ENCODE measurements at regions not wholly inside any gene's neighbourhood (a gene's known extent, or its start where the extent isn't known, plus 50 kb on each side); places are given as distances from the start of the nearest gene placed in this dataset.

DNA sequence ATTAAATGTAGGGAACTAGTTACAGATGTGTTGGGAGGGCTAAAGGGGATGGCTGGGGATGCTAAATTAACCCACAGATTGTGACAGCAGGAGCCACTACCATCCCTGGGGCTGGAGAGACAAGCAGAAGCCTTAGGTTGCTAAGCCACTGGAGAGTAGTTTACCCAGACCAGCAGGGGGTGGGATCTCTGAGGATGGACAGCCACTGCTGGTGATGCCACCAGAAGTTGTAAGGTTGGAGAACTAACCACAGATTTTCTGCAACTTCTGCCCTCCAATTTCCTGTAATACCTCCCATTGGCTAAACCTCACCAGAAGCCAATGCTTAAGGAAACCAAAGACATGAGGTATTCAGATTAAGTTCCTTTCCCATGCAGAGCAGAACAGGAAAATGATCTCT, 139.6 kb upstream of the NOX3 start:
- Mint-ChIP-seq H3K4me1 (ENCODE audit: low read depth) (no peaks in the 10 kb centered on the region), H3K36me3 (ENCODE audit: low read depth) (no peaks in the 10 kb centered on the region), H3K9me3 (no peaks in the 10 kb centered on the region), H3K27me3 (ENCODE audit: low read depth) (no peaks in the 10 kb centered on the region), H3K4me3 (ENCODE audit: low read depth) (no peak overlapping the region), H3K27ac (no peak overlapping the region)
- intact Hi-C loops (cut with micrococcal nuclease): no loop called here
- no peak for DNase-seq (ENCODE audit: low spot score)

DNA sequence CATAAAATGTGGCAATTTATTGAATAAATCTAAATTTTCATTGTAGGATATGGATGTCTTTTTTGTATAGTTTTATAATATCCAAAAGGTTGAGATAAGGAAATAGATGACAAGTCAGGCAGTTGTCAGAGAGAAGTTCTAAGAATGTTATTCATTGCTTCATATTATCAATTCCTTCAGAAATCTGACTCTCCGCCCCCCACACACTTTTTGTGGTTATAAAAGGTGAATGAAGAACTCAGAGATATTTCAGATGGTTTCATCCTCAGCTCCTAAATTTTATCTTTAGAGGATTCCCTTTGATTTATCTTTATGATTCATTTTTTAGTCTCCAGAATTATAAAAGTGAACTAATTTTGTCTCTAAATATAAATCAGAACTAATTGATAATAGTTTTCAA, 136.1 kb upstream of the NOX3 start:
- no peaks in the 10 kb centered on the region for H3K36me3 Mint-ChIP-seq (ENCODE audit: low read depth)
- DNase-seq (ENCODE audit: low spot score): no peak
- H3K4me3 Mint-ChIP-seq (ENCODE audit: low read depth): no peak overlapping the region
- no peaks in the 10 kb centered on the region for H3K27me3 Mint-ChIP-seq (ENCODE audit: low read depth)
- no peaks in the 10 kb centered on the region for H3K4me1 Mint-ChIP-seq (ENCODE audit: low read depth)
- no peak overlapping the region for H3K27ac Mint-ChIP-seq
- no peaks in the 10 kb centered on the region for H3K9me3 Mint-ChIP-seq
- intact Hi-C loops (cut with micrococcal nuclease): no loop called here

DNA sequence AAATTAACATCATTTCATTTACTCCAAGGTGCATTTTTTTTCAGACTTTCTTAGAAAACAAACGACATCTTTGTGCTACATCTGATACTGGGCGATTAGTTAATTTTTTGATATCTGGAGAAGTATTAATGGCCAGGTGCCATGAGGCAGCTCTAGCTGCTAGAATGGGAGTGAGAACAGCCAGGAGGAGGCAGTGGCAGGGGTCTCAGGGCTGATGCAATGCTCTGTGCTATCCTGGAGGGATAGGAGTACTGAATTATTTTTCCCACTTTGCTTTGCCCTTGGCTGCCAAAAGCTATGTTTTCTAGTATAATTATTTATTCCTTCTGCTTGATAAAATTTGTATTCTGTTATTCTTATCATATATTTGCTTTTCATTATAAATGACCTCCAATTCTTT, 133.6 kb upstream of the NOX3 start:
- Mint-ChIP-seq H3K27ac (no peak overlapping the region), H3K4me1 (ENCODE audit: low read depth) (no peaks in the 10 kb centered on the region), H3K27me3 (ENCODE audit: low read depth) (no peaks in the 10 kb centered on the region), H3K9me3 (no peaks in the 10 kb centered on the region), H3K36me3 (ENCODE audit: low read depth) (no peaks in the 10 kb centered on the region), H3K4me3 (ENCODE audit: low read depth) (no peak overlapping the region)
- intact Hi-C loops (cut with micrococcal nuclease): no loop called here
- no peak for DNase-seq (ENCODE audit: low spot score)

DNA sequence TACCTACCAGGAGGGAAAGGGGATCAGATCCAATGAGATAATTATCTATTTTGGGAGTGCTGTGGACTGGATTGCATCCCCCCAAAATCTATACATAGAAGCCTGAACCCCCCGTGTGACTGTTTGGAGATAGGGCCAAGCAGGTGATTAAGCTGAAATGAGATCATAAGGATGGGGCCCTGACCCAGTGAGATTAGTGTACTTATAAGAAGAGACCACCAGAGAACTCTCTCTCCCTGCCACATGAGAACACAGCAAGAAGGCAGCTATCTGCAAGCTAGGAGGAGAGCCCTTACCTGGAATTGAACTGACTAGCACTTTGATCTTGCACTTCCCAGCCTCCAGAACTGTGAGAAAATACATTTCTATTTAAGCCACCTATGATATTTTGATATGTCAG, 132.2 kb upstream of the NOX3 start:
- no peaks in the 10 kb centered on the region for H3K27me3 Mint-ChIP-seq (ENCODE audit: low read depth)
- H3K4me3 Mint-ChIP-seq (ENCODE audit: low read depth): no peak overlapping the region
- no peaks in the 10 kb centered on the region for H3K4me1 Mint-ChIP-seq (ENCODE audit: low read depth)
- no peak for DNase-seq (ENCODE audit: low spot score)
- no peak overlapping the region for H3K27ac Mint-ChIP-seq
- intact Hi-C loops (cut with micrococcal nuclease): no loop called here
- H3K9me3 Mint-ChIP-seq: no peaks in the 10 kb centered on the region
- H3K36me3 Mint-ChIP-seq (ENCODE audit: low read depth): no peaks in the 10 kb centered on the region

DNA sequence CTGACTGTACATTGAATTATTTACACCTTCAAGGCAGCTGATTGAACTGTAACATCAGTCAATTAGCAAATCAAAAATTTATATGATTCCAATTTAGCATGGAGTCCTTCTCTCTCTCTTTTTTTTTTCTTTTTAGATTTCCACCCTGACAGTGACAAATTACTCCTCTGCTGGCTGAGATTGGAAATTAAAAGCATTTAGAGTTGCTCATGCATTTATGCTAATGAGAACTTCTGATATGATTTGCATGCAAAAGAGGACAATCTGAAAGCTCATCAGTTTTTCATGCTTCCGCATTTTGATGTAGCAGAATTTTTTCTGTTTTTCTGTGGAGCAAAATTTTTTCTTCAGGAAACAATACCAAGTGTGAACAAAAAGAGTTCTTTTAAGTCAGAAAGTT, 130.5 kb upstream of the NOX3 start:
- Mint-ChIP-seq H3K36me3 (ENCODE audit: low read depth) (no peaks in the 10 kb centered on the region), H3K27ac (no peak overlapping the region), H3K27me3 (ENCODE audit: low read depth) (no peaks in the 10 kb centered on the region), H3K4me1 (ENCODE audit: low read depth) (no peaks in the 10 kb centered on the region), H3K4me3 (ENCODE audit: low read depth) (no peak overlapping the region), H3K9me3 (no peaks in the 10 kb centered on the region)
- intact Hi-C loops (cut with micrococcal nuclease): no loop called here
- no peak for DNase-seq (ENCODE audit: low spot score)

DNA sequence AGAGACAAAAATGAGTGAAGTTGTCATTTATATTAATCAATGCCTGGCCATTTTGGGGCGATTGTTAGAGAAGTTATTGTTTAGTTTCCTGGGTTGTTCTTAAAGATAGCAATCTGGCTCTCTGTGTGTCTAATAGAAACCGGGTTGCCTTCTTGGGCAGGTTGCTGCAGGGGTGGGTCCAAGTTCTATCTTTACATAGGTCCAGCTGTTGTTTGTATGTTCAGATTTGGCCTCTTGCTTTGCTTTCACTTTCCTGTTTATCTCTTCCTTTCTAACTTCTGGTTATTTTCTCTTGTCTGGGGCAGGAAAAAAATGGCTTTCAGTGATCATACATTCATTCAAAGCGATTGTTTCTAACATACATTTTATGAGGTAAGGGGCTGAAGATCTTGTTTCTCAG, 128.4 kb upstream of the NOX3 start:
- Mint-ChIP-seq H3K27ac (no peak overlapping the region), H3K4me3 (ENCODE audit: low read depth) (no peak overlapping the region)
- DNase-seq (ENCODE audit: low spot score): no peak

GRCh38 chr6:155582016-155582991, 126.7 kb upstream of the NOX3 start:
- intact Hi-C loops (cut with micrococcal nuclease): no loop called here
- Mint-ChIP-seq H3K36me3 (ENCODE audit: low read depth) (no peaks in the 10 kb centered on the region), H3K4me1 (ENCODE audit: low read depth) (no peaks in the 10 kb centered on the region), H3K27me3 (ENCODE audit: low read depth) (no peaks in the 10 kb centered on the region), H3K27ac (no peak overlapping the region), H3K9me3 (no peaks in the 10 kb centered on the region), H3K4me3 (ENCODE audit: low read depth) (no peak overlapping the region)
- no peak for DNase-seq (ENCODE audit: low spot score)

More for the DNA sequence above, 128.4 kb upstream of the NOX3 start:
- no peaks in the 10 kb centered on the region for H3K4me1 Mint-ChIP-seq (ENCODE audit: low read depth)
- H3K36me3 Mint-ChIP-seq (ENCODE audit: low read depth): no peaks in the 10 kb centered on the region
- no peaks in the 10 kb centered on the region for H3K27me3 Mint-ChIP-seq (ENCODE audit: low read depth)
- intact Hi-C loops (cut with micrococcal nuclease): no loop called here
- H3K9me3 Mint-ChIP-seq: no peaks in the 10 kb centered on the region

DNA sequence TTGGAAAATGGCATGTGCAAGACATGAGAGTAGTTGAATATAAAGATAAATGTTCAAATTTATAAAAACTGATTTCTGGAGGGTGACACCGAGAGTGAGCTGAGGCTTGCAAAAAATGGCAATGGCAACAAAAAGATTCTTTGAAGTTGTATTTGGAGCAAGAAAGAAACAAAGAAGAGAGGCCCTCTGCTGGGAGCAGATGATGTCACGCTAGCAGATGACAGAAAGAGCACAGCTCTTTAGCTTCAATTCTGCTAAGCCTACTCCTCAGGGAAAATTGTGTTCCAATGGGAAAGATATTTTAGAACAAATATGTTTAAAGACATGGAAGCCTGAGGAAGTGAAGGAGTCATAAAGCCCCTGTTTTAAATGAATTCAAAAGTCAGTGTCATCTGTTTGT, 125.3 kb upstream of the NOX3 start:
- H3K4me3 Mint-ChIP-seq (ENCODE audit: low read depth): no peak overlapping the region
- H3K27me3 Mint-ChIP-seq (ENCODE audit: low read depth): no peaks in the 10 kb centered on the region
- intact Hi-C loops (cut with micrococcal nuclease): no loop called here
- H3K36me3 Mint-ChIP-seq (ENCODE audit: low read depth): no peaks in the 10 kb centered on the region
- no peaks in the 10 kb centered on the region for H3K9me3 Mint-ChIP-seq
- H3K4me1 Mint-ChIP-seq (ENCODE audit: low read depth): no peaks in the 10 kb centered on the region
- no peak overlapping the region for H3K27ac Mint-ChIP-seq
- no peak for DNase-seq (ENCODE audit: low spot score)

GRCh38 chr6:155578251-155578650, 122.6 kb upstream of the NOX3 start:
- intact Hi-C loops (cut with micrococcal nuclease): no loop called here
- Mint-ChIP-seq H3K27ac (no peak overlapping the region), H3K4me3 (ENCODE audit: low read depth) (no peak overlapping the region), H3K36me3 (ENCODE audit: low read depth) (no peaks in the 10 kb centered on the region), H3K4me1 (ENCODE audit: low read depth) (no peaks in the 10 kb centered on the region), H3K9me3 (no peaks in the 10 kb centered on the region), H3K27me3 (ENCODE audit: low read depth) (no peaks in the 10 kb centered on the region)
- no peak for DNase-seq (ENCODE audit: low spot score)

- Mint-ChIP-seq H3K36me3 (ENCODE audit: low read depth) (no peaks in the 10 kb centered on the region), H3K27me3 (ENCODE audit: low read depth) (no peaks in the 10 kb centered on the region), H3K27ac (no peak overlapping the region), H3K9me3 (no peaks in the 10 kb centered on the region), H3K4me1 (ENCODE audit: low read depth) (no peaks in the 10 kb centered on the region), H3K4me3 (ENCODE audit: low read depth) (no peak overlapping the region)
- intact Hi-C loops (cut with micrococcal nuclease): loop anchor here (10.0 kb wide), 1 partner anchor 113 kb away; no protein-coding TSS in a partner anchor
- DNase-seq (ENCODE audit: low spot score): no peak
Observed at GRCh38 chr6:155561966-155562364, 106.3 kb upstream of the NOX3 start.

GRCh38 chr6:155561257-155561965, 105.8 kb upstream of the NOX3 start:
- no peaks in the 10 kb centered on the region for H3K4me1 Mint-ChIP-seq (ENCODE audit: low read depth)
- no peaks in the 10 kb centered on the region for H3K9me3 Mint-ChIP-seq
- no peak for DNase-seq (ENCODE audit: low spot score)
- H3K27ac Mint-ChIP-seq: no peak overlapping the region
- no peaks in the 10 kb centered on the region for H3K36me3 Mint-ChIP-seq (ENCODE audit: low read depth)
- H3K4me3 Mint-ChIP-seq (ENCODE audit: low read depth): no peak overlapping the region
- intact Hi-C loops (cut with micrococcal nuclease): loop anchor here (10.0 kb wide), 1 partner anchor 113 kb away; no protein-coding TSS in a partner anchor
- no peaks in the 10 kb centered on the region for H3K27me3 Mint-ChIP-seq (ENCODE audit: low read depth)

DNA sequence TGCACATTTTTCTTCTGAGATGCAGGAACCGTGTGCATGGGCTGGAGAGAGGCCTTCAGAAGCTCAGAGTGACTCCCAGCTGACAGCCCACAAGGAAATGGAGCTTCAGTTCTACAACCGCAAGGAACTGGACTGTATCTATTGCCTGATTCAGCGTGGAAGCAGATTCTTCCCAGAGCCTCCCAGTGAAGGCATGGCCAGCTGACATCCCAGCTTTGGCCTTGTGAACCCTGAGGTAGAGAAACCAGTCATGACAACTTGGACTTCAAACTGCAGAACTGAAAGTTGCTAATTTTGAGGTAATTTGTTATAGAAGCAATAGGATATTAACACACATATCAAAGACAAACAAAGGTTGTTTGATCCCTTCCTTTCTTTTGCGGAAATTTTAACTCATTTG, 94.3 kb upstream of the NOX3 start:
- Mint-ChIP-seq H3K27ac (no peak overlapping the region), H3K36me3 (ENCODE audit: low read depth) (no peaks in the 10 kb centered on the region), H3K9me3 (no peaks in the 10 kb centered on the region), H3K4me1 (ENCODE audit: low read depth) (no peaks in the 10 kb centered on the region), H3K27me3 (ENCODE audit: low read depth) (peaks cover 3% of the 10 kb centered on the region), H3K4me3 (ENCODE audit: low read depth) (no peak overlapping the region)
- no peak for DNase-seq (ENCODE audit: low spot score)
- intact Hi-C loops (cut with micrococcal nuclease): no loop called here

Data from activated T-helper 2 cell treated with anti-CD3 and anti-CD28 coated beads, Interferon-gamma antibody, Interleukin-2, Interleukin-4, amounts not matched to agents 10 μg/mL and 5 μg/mL and 100 μg/mL, durations not matched to agents 14 hours and 24 hours and 36 hours (primary cell).